ENCODE measurements at regions not wholly inside any gene's neighbourhood (a gene's known extent, or its start where the extent isn't known, plus 50 kb on each side); places are given as distances from the start of the nearest gene placed in this dataset.

DNA sequence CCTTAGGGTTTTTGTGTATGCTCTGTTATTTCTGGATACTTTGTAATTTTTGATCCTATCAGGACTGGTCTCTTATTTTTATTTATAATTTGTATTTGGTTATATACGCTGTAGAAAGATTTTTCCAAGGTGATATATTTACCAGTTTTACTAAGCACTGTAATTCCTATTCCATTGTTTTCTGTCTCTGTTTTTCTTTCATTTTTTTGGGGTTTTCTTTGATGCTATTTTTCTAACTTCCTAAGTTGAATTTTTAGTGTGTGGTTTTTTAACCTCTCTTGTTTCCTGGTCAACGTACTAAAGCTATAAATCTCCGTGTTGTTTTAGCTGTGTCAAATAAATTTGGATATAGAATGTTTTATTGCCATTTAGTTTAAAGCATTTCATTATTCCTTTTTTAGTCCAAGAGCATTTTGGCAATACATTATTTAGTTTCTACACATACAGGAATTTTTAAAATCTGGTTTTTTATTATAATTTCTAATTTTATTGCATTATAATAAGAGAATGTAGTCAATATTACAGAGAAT lies 128.1 kb upstream of the THRB start:
- TF ChIP-seq, protein P1, sequence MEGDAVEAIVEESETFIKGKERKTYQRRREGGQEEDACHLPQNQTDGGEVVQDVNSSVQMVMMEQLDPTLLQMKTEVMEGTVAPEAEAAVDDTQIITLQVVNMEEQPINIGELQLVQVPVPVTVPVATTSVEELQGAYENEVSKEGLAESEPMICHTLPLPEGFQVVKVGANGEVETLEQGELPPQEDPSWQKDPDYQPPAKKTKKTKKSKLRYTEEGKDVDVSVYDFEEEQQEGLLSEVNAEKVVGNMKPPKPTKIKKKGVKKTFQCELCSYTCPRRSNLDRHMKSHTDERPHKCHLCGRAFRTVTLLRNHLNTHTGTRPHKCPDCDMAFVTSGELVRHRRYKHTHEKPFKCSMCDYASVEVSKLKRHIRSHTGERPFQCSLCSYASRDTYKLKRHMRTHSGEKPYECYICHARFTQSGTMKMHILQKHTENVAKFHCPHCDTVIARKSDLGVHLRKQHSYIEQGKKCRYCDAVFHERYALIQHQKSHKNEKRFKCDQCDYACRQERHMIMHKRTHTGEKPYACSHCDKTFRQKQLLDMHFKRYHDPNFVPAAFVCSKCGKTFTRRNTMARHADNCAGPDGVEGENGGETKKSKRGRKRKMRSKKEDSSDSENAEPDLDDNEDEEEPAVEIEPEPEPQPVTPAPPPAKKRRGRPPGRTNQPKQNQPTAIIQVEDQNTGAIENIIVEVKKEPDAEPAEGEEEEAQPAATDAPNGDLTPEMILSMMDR (IDR thresholded peaks at IDR 0.05; ENCODE audit: insufficient read depth, low read depth, low read length): no peak
- no peak for DNase-seq (ENCODE audit: low read depth)
- H3K4me3 ChIP-seq (ENCODE audit: low read depth, low read length): no peak overlapping the region

DNA sequence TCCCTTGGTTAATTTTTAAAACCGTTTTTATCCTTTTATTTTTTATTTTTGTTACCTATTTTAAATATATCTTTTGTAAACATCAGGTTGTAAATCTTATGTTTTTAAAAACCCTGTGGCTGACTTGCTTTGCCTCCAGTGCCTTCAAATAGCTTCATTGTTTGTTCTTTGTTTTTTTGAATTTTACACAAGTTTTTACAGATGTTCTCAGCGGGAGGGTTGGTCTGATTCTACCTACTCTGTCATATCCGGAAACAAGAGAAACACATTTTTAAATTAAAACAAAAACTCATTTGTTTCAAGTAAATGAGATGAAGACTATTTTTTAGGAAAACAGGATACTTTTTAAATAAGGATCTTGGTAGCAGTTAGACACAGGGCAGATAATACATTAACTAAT lies 129.0 kb upstream of the THRB start:
- DNase-seq (ENCODE audit: low read depth): no peak
- TF ChIP-seq, protein P1 (IDR thresholded peaks at IDR 0.05; ENCODE audit: insufficient read depth, low read depth, low read length): no peak
- H3K4me3 ChIP-seq (ENCODE audit: low read depth, low read length): no peak overlapping the region

DNA sequence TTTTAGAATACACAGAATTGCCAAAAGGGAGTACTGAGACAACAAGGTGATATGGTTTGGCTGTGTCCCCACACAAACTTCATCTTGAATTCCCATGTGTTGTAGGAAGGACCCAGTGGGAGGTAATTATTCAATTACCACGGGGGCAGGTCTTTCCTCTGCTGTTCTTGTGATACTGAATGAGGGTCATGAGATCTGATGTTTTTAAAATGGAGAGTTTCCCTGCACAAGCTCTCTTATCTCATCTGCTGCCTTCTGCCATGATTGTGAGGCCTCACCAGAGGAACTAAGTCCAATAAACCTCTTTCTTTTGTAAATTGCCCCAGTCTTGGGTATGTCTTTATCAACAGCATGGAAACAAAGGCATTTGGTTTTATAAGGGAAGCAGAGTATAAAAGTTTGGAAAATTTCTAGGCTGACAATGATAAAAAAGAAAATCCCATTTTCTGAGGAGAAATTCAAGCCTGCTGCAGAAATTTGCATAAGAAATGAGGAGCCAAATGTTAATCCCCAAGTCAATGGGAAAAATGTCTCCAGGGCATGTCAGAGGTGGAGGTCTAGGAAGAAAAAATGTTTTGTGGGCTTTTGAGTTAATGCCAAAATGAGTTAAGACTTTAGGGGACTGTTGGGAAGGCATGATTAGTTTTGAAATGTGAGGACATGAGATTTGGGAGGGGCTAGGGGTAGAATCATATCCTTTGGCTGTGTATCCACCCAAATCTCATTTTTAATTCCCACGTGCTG lies 130.5 kb upstream of the THRB start:
- DNase-seq (ENCODE audit: low read depth): no peak
- TF ChIP-seq, protein P1 (IDR thresholded peaks at IDR 0.05; ENCODE audit: insufficient read depth, low read depth, low read length): no peak
- no peak overlapping the region for H3K4me3 ChIP-seq (ENCODE audit: low read depth, low read length)

DNA sequence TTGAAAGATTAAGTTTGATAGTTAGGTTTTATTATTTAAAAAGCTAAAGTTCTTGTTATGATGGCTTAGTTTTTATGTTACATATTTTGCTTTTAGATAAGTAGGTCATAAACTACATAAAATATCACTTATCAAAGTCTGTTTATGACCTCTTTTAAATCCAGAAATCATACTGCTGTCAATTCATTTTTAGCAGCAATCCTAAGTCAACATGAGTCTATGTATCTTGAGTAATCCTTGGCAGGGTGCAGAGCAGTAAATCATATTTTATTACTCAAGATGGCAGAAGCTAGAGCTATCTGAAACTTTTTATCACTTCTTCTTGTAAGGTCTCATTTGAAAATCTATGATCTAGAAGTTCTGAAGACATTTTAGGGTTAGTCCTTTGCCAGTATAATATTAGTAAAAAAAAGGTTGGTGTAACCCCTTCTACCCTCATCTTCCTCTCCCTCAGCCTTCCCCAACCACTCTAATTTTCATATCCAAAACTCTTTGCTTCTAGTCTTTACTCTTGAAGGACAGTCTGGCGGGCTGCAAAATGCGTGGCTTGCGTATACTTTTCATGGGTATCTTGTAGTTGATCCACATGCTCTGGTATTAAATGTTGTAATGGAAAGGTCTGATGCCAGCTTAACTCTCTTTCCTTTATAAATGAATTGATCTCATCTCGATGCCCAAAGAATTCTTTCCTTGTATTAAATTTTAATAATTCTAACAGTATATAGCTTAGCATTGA lies 134.0 kb upstream of the THRB start:
- H3K4me3 ChIP-seq (ENCODE audit: low read depth, low read length): no peak overlapping the region
- TF ChIP-seq, protein P1 (IDR thresholded peaks at IDR 0.05; ENCODE audit: insufficient read depth, low read depth, low read length): no peak
- peak; percentile 57 for DNase-seq (ENCODE audit: low read depth)

DNA sequence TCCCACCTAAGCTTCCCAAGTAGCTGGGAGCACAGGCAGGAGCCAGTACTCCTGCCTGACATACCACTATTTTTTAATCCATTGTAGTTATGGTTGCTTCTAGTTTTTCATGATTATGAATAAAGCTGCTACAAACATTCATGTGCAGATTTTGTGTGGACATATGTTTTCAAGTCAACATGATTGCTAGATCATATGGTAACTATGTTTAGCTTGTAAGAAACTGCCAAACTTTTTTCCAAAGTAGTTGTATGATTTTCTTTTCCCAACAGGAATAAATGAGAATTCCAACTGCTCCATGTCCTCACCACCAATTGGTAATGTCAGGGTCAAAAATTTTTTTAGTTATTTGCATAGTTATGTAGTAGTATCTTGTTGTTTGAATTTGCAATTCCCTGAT lies 136.8 kb upstream of the THRB start:
- no peak for DNase-seq (ENCODE audit: low read depth)
- TF ChIP-seq, protein P1 (IDR thresholded peaks at IDR 0.05; ENCODE audit: insufficient read depth, low read depth, low read length): no peak
- no peak overlapping the region for H3K4me3 ChIP-seq (ENCODE audit: low read depth, low read length)

DNA sequence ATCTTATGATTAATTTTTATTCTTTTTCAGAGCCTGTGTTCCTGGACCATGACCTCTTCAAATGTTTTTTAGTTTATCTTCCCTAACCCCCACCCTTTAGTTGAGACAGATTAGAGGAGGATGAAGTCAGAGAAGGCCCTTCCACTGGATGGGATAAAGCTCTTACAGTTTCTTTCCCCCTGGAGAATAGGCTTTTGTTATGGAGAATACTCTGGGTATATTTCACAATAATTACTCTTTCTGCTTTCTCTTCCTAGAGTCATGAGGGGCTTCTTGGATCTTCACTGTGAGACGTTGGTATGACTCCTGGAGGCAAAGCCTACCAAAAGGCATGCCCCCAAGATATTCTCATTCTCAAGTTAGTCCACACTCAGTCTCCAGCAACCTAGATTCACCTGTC lies 144.4 kb upstream of the THRB start:
- DNase-seq (ENCODE audit: low read depth): no peak
- TF ChIP-seq, protein P1 (IDR thresholded peaks at IDR 0.05; ENCODE audit: insufficient read depth, low read depth, low read length): no peak

More for the DNA sequence above, 144.4 kb upstream of the THRB start:
- H3K4me3 ChIP-seq (ENCODE audit: low read depth, low read length): no peak overlapping the region
